ENCODE measurements at regions not wholly inside any gene's neighbourhood (a gene's known extent, or its start where the extent isn't known, plus 50 kb on each side); places are given as distances from the start of the nearest gene placed in this dataset.

DNA sequence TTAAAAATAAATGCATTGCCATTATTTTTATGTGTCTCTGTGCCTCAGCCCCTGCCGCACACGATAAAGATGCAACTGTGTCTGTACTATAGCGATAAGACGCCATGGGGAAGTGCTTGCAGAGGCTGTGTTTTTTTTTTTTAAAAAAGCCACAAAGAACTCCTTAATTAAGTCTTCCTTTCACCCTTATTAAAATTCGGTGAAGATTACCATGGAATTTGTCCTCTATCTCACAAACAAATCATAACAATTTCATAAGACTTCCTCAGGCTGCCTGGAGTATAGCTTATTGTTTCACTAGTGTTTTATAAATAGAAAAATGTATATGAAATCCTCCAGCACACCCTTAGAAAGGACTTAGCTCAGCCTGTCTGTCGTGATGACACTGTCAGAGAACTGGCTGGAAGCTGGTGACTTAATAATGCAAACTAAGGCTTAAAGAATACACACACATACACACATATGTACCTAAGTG lies 374.8 kb upstream of the SLCO3A1 start (continued):
- TF ChIP-seq, protein P1, sequence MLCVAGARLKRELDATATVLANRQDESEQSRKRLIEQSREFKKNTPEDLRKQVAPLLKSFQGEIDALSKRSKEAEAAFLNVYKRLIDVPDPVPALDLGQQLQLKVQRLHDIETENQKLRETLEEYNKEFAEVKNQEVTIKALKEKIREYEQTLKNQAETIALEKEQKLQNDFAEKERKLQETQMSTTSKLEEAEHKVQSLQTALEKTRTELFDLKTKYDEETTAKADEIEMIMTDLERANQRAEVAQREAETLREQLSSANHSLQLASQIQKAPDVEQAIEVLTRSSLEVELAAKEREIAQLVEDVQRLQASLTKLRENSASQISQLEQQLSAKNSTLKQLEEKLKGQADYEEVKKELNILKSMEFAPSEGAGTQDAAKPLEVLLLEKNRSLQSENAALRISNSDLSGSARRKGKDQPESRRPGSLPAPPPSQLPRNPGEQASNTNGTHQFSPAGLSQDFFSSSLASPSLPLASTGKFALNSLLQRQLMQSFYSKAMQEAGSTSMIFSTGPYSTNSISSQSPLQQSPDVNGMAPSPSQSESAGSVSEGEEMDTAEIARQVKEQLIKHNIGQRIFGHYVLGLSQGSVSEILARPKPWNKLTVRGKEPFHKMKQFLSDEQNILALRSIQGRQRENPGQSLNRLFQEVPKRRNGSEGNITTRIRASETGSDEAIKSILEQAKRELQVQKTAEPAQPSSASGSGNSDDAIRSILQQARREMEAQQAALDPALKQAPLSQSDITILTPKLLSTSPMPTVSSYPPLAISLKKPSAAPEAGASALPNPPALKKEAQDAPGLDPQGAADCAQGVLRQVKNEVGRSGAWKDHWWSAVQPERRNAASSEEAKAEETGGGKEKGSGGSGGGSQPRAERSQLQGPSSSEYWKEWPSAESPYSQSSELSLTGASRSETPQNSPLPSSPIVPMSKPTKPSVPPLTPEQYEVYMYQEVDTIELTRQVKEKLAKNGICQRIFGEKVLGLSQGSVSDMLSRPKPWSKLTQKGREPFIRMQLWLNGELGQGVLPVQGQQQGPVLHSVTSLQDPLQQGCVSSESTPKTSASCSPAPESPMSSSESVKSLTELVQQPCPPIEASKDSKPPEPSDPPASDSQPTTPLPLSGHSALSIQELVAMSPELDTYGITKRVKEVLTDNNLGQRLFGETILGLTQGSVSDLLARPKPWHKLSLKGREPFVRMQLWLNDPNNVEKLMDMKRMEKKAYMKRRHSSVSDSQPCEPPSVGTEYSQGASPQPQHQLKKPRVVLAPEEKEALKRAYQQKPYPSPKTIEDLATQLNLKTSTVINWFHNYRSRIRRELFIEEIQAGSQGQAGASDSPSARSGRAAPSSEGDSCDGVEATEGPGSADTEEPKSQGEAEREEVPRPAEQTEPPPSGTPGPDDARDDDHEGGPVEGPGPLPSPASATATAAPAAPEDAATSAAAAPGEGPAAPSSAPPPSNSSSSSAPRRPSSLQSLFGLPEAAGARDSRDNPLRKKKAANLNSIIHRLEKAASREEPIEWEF (CRISPR knock-in tag; IDR thresholded peaks at IDR 0.05): peak; percentile 25; the same call in 1 of the 2 replicates
- no peak for TF ChIP-seq CBX5 (IDR thresholded peaks at IDR 0.05; ENCODE audit: borderline replicate concordance, low read depth)
- TF ChIP-seq, protein P2, sequence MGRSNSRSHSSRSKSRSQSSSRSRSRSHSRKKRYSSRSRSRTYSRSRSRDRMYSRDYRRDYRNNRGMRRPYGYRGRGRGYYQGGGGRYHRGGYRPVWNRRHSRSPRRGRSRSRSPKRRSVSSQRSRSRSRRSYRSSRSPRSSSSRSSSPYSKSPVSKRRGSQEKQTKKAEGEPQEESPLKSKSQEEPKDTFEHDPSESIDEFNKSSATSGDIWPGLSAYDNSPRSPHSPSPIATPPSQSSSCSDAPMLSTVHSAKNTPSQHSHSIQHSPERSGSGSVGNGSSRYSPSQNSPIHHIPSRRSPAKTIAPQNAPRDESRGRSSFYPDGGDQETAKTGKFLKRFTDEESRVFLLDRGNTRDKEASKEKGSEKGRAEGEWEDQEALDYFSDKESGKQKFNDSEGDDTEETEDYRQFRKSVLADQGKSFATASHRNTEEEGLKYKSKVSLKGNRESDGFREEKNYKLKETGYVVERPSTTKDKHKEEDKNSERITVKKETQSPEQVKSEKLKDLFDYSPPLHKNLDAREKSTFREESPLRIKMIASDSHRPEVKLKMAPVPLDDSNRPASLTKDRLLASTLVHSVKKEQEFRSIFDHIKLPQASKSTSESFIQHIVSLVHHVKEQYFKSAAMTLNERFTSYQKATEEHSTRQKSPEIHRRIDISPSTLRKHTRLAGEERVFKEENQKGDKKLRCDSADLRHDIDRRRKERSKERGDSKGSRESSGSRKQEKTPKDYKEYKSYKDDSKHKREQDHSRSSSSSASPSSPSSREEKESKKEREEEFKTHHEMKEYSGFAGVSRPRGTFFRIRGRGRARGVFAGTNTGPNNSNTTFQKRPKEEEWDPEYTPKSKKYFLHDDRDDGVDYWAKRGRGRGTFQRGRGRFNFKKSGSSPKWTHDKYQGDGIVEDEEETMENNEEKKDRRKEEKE (IDR thresholded peaks at IDR 0.05; ENCODE audit: borderline replicate concordance in 1 of 2, control insufficient read depth in 1 of 2, low read depth in 2 of 2, low read length in 1 of 2): no peak
- TF ChIP-seq, protein P3, sequence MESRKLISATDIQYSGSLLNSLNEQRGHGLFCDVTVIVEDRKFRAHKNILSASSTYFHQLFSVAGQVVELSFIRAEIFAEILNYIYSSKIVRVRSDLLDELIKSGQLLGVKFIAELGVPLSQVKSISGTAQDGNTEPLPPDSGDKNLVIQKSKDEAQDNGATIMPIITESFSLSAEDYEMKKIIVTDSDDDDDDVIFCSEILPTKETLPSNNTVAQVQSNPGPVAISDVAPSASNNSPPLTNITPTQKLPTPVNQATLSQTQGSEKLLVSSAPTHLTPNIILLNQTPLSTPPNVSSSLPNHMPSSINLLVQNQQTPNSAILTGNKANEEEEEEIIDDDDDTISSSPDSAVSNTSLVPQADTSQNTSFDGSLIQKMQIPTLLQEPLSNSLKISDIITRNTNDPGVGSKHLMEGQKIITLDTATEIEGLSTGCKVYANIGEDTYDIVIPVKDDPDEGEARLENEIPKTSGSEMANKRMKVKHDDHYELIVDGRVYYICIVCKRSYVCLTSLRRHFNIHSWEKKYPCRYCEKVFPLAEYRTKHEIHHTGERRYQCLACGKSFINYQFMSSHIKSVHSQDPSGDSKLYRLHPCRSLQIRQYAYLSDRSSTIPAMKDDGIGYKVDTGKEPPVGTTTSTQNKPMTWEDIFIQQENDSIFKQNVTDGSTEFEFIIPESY (CRISPR knock-in tag; IDR thresholded peaks at IDR 0.05): no peak
- TF ChIP-seq POLR3A (IDR thresholded peaks at IDR 0.05; ENCODE audit: borderline replicate concordance, extremely low read depth, insufficient read depth, insufficient read length): no peak
- TF ChIP-seq HNRNPUL1 (IDR thresholded peaks at IDR 0.05; ENCODE audit: low read length): no peak
- TF ChIP-seq, protein P4, sequence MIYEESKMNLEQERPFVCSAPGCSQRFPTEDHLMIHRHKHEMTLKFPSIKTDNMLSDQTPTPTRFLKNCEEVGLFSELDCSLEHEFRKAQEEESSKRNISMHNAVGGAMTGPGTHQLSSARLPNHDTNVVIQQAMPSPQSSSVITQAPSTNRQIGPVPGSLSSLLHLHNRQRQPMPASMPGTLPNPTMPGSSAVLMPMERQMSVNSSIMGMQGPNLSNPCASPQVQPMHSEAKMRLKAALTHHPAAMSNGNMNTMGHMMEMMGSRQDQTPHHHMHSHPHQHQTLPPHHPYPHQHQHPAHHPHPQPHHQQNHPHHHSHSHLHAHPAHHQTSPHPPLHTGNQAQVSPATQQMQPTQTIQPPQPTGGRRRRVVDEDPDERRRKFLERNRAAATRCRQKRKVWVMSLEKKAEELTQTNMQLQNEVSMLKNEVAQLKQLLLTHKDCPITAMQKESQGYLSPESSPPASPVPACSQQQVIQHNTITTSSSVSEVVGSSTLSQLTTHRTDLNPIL (CRISPR knock-in tag; IDR thresholded peaks at IDR 0.05): no peak
- TF ChIP-seq, protein P5, sequence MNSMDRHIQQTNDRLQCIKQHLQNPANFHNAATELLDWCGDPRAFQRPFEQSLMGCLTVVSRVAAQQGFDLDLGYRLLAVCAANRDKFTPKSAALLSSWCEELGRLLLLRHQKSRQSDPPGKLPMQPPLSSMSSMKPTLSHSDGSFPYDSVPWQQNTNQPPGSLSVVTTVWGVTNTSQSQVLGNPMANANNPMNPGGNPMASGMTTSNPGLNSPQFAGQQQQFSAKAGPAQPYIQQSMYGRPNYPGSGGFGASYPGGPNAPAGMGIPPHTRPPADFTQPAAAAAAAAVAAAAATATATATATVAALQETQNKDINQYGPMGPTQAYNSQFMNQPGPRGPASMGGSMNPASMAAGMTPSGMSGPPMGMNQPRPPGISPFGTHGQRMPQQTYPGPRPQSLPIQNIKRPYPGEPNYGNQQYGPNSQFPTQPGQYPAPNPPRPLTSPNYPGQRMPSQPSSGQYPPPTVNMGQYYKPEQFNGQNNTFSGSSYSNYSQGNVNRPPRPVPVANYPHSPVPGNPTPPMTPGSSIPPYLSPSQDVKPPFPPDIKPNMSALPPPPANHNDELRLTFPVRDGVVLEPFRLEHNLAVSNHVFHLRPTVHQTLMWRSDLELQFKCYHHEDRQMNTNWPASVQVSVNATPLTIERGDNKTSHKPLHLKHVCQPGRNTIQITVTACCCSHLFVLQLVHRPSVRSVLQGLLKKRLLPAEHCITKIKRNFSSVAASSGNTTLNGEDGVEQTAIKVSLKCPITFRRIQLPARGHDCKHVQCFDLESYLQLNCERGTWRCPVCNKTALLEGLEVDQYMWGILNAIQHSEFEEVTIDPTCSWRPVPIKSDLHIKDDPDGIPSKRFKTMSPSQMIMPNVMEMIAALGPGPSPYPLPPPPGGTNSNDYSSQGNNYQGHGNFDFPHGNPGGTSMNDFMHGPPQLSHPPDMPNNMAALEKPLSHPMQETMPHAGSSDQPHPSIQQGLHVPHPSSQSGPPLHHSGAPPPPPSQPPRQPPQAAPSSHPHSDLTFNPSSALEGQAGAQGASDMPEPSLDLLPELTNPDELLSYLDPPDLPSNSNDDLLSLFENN (IDR thresholded peaks at IDR 0.05; ENCODE audit: low read depth in 2 of 2, low read length in 2 of 2): peak in 1 of 2 experiments; percentile 95; a peak in 2 of 4 replicates
- TF ChIP-seq, protein P6, sequence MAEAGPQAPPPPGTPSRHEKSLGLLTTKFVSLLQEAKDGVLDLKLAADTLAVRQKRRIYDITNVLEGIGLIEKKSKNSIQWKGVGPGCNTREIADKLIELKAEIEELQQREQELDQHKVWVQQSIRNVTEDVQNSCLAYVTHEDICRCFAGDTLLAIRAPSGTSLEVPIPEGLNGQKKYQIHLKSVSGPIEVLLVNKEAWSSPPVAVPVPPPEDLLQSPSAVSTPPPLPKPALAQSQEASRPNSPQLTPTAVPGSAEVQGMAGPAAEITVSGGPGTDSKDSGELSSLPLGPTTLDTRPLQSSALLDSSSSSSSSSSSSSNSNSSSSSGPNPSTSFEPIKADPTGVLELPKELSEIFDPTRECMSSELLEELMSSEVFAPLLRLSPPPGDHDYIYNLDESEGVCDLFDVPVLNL (CRISPR knock-in tag; IDR thresholded peaks at IDR 0.05; ENCODE audit: low read depth): no peak
